DMS79 treated with DMSO at 0.1 percent for 48 hours (cell line): ENCODE measurements at regions not wholly inside any gene's neighbourhood (a gene's known extent, or its start where the extent isn't known, plus 50 kb on each side); places are given as distances from the start of the nearest gene placed in this dataset.
"Not testable (repeated sequence)": the region's sequence is repeated elsewhere in the genome, so short reads cannot be mapped to it uniquely, and the experiment has no call there.

Source experiments
- DNase-seq: peaks from one replicate; lab custom pipeline; 2025; lab: John Stamatoyannopoulos, UW

DNA sequence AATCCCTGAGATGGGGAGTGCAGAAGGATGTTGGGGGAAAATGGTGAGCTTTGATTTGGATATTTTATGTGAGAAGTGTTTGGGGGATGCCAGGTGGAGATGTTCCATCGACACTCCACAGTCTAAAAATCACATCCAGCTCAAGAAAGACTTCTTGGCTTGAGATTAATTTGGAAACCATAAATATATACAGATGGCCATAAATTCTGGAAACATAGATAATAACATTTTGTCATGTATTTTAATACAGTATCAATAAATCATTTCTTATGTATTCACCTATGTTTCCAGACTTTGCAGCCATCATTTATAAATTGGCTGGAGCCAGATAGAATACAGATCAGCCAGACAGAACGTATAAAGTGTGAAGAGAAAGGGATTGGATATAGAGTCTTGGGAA, 245.5 kb upstream of the DDHD1 start:
- no peak for DNase-seq

- not testable (repeated sequence) for DNase-seq
Observed at GRCh38 chr14:53395267-53395666, 242.1 kb upstream of the DDHD1 start.

GRCh38 chr14:53391631-53392285, 238.6 kb upstream of the DDHD1 start:
- DNase-seq, result no peak

GRCh38 chr14:53391156-53391555, 238.0 kb upstream of the DDHD1 start:
- no peak for DNase-seq

DNA sequence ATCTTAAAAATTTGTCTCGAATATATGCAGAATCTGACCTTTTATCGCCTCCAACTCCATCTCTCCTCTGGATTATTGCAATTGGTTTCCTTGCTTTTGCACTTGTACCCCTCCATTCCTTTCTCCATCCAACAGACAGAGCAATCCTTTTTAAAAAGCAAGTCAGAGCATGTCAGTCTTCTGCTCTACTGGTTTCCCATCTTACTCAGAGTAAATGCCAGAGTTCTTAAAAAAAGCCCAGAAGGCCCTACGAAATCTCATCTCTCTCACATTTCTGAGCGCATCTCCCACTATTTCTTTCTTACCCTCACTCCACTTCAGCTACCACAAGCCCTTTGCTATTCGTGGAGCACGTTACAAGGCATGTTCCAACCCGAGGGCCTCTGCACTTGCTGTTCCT, 236.9 kb upstream of the DDHD1 start:
- DNase-seq, result no peak

DNA sequence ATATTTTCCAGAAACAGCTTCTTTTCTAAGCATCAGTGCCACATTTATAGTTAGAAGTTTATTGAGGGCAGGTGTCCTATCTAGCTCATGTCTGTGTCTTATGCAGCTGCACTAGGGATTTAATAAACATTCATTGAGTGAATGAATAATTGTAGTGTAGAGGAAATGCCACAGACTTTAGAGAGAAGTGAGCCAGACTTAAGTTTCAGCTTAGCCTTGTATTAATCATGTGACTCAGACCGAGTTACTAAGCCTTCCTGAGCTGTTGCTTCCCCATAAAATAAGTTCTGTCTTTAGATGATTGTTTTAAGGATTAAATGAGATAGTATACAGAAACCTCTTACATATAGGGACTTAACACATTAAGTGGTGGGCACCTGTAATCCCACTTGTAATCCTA, 236.1 kb upstream of the DDHD1 start:
- no peak for DNase-seq

DNA sequence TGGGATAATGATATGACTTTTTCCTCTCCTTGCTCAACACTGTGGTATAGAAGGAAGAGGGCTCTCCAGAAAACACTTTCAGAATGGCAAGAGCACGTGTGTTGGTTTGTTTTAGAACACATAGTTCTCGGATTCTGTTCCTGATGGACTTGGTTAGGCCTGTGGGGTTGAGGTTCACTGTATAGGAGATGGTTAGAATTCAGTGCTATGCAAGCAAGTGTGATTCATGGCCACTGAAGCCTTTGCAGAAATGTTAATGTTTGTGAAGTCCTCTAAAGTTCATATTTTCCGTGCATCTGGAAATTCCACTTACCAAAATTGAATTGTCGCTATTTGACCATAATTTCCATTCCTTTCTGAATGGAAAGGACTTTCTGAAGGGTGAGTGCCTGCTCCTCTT, 233.2 kb upstream of the DDHD1 start:
- no peak for DNase-seq

DNA sequence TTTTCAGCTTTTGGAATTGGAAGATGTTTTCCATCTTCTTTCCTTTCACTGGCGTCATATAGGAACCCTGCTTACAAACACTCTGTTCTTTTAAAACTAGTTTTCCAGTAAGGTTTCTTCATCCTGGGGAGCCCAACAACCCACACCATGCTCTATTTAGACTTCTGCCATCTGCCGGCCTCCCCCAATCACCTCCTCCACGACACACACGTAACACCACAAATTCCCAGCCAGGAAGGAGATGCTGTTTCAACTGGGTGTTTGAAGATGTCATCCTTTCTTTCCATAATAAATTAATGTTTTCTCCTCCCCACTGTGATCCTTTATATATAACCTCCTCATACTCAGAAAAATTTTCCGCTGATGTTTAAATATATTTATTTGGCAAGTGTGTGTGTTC, 231.4 kb upstream of the DDHD1 start:
- no peak for DNase-seq

DNA sequence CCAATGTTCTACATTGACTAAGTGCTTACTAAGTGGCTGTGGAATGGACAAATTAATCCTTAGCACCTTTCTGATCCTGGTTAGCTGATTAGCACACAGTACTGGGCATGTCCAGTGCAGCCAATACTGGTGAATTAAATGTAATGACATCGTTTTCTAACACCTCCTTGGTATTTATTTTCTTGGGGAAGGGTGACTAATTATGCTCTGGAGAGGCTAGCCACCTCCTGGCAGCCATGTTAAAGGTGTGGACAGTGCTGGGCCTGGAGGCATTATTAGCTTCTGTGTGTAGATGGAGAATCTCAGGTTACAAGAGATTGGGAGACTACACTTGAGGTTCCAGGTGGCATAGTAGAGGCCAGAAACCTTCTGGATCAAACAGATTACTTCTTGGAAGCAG, 230.9 kb upstream of the DDHD1 start:
- DNase-seq, result no peak

DNA sequence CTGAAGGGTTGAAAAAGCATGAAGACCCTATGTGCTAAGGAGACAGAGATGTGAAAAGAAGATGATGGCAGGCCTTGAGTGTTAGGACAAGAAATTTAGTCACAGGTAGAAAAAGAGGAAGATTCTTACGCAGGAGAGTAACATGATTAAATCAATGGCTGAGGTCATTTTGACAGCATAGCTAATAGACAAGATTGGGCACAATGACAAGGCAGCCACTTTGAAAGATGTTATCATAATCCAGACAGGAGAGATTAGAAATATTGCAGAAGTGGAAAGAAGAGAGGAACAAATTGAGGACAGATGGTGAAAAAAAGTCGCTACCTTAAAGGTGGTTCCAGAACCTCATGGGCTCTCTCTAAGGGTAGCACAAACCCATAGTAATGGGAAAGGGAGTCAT, 228.8 kb upstream of the DDHD1 start:
- no peak for DNase-seq

DNA sequence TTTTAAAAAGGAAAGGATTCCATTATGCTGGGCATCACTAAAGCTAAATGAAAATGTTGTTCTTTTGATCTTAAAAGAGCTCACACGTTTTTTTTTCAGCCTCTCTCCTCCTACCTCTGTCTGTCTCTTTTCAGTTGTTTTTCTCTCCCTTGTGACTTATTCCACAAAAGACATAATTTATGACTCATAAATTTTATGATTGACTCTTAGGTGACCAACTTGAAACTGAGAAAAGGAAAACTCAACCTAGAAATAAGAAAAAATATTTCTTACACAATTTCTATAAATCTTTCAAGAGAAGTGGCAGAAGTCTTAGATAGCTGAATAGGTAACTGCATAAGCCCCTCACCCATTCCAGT, 227.7 kb upstream of the DDHD1 start:
- no peak for DNase-seq

DNA sequence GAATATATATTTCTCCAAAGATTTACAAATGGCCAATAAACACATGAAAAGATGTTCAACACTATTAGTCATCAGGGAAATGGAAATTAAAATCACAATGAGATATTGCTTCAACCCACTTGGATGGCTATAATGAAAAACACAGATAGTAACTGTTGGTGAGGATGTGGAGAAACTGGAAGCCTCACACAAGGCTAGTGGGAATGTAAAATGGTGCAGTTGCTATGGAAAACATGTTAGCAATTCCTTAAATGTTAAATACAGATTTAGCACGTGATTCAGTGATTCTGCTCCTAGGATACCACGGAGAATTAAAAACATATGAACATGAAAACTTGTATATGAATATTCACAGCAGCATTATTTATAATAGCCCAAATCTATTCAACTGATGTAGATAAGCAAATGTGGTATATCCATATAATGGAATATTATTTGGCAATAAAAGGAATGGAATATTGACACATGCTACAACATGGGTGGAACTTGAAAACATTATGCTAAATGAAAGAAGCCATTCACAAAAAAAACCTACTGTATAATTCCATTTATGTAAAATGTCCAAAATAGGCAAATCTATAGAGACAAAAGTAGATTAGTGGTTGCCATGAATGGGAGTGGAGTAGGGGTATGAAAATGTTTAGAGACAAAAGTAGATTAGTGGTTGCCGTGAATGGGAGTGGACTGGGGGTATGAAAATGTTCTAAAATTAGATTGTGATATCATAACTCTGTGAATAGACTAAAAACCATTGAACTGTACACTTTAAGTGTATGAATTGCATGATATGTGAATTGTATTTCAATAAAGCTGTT, 227.1 kb upstream of the DDHD1 start:
- no peak for DNase-seq

GRCh38 chr14:53378142-53378541, 225.0 kb upstream of the DDHD1 start:
- no peak for DNase-seq

DNA sequence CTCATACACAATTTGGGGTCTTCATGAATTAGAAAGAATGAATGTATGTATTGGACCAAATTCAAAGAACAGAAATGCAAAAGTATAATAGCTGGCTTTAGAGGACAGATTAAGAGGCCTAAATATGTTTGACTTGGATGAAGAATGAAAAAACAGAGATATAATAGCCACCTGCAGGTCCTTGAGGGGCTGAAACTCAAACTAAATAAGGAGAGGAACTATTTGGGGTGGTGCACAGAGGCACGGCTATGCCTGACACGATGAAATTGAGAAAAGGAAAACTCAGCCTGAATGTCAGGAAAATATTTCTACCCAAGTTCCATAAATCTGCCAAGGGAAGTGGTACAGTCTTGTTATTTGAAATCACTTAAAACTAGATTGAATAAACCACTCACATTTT, 222.9 kb upstream of the DDHD1 start:
- peak; percentile 81 for DNase-seq

DNA sequence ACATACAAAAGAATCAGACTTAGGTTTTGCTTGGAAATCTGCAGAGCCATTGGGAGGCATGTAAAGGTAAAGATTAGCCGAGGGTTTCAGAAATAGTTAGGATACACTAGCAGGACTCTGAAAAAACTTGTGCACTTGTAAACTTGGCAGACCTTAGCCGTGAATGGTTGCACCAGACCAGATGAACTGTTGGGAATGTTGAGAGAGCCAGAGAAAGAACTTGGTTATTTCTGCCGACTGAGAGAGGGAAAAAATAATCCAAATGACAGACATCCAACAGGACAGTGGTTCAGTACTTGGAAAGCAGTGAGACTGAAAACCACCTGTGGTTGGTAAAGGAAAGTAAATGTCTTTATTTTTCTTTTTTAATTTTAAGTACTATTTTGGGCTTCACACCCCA, 222.5 kb upstream of the DDHD1 start:
- DNase-seq, result peak; percentile 76

DNA sequence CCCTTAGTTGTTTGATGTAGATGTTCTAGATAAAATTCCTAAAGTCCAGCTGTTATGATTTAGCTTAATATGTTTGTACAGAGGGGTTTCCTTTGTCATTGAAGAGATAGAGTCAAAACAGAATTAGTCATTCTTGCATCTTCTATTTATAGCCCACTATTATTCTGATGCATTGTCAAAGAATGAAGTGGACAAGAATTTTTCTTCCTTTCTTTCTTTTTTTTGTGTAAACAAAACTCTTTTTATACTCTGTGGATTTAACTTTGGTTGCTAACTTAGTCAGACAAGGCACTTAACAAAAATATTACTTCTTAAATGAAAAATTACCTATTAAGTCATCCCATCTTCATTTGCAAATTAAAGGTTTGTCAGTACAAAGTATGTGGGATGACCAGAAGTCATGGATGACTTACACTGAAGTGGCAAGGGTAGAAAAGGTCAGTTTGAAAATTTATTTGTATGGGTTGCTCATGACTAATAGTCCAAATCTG, 215.6 kb upstream of the DDHD1 start:
- DNase-seq, result no peak

GRCh38 chr14:53368066-53368465, 214.9 kb upstream of the DDHD1 start:
- no peak for DNase-seq

- no peak for DNase-seq
Observed at GRCh38 chr14:53367644-53368026, 214.5 kb upstream of the DDHD1 start.

DNA sequence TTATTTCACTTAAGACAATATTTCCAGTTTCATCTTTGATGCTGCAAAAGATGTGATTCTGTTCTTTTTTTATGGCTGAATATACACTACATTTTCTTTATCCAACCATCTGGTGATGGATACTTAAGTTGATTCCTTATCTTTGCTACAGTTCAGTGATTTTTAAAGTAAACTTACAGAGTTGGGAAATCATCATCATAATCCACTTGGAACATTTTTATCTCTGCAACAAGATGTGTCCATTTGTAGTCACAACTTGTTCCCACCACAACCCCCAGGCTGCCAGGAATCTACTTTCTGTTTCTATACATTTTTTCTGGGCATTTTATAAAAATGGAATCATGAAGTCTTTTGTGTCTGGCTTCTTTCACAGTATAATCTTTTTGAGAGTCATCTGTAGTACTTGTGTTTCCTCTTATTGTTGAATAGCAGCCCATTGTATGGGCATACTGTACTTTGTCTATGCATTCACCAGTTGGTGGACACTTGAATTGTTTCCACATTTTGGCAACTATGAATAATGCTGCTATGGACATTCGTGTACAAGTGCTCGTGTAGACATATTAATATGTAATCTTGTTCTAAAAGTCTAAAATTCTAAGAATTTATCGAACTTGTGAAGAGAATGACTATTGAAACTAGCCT, 212.5 kb upstream of the DDHD1 start:
- DNase-seq, result no peak

DNA sequence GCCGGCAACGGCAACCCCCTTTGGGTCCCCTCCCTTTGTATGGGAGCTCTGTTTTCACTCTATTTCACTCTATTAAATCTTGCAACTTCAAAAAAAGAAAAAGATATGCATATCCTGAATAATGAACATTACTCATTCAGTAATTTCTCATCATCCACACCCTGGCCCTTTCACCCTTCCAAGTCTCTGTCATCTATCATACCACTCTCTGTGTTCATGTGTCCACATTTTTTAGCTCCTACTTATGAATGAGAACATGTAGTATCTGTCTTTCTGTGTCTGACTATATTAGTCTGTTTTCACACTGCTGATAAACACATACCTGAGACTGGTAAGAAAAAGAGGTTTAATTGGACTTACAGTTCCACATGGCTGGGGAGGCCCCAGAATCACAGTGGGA, 209.8 kb upstream of the DDHD1 start:
- DNase-seq, result not testable (repeated sequence)

DNA sequence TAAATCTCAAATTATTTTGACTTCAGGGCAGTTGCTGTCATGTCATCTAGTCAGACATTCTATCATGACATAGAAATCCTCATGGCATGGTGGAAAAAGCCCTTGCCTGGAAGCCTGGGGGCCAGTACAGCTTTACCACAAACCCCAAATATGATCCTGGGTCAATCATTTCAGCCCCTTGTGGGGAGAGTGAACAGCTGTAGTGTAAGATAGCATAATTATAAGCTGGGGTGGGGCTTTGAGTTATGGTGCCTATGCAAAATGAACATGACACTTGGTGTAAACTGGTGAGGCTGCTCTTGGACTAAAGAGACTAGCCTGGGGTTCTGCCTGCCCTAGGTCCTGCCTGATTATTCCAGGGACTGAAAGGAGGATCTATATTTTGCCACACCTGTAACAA, 207.7 kb upstream of the DDHD1 start:
- DNase-seq, result no peak

- DNase-seq, result no peak
Observed at GRCh38 chr14:53358166-53358565, 205.0 kb upstream of the DDHD1 start.
